ENCODE measurements at regions not wholly inside any gene's neighbourhood (a gene's known extent, or its start where the extent isn't known, plus 50 kb on each side); places are given as distances from the start of the nearest gene placed in this dataset.

DNA sequence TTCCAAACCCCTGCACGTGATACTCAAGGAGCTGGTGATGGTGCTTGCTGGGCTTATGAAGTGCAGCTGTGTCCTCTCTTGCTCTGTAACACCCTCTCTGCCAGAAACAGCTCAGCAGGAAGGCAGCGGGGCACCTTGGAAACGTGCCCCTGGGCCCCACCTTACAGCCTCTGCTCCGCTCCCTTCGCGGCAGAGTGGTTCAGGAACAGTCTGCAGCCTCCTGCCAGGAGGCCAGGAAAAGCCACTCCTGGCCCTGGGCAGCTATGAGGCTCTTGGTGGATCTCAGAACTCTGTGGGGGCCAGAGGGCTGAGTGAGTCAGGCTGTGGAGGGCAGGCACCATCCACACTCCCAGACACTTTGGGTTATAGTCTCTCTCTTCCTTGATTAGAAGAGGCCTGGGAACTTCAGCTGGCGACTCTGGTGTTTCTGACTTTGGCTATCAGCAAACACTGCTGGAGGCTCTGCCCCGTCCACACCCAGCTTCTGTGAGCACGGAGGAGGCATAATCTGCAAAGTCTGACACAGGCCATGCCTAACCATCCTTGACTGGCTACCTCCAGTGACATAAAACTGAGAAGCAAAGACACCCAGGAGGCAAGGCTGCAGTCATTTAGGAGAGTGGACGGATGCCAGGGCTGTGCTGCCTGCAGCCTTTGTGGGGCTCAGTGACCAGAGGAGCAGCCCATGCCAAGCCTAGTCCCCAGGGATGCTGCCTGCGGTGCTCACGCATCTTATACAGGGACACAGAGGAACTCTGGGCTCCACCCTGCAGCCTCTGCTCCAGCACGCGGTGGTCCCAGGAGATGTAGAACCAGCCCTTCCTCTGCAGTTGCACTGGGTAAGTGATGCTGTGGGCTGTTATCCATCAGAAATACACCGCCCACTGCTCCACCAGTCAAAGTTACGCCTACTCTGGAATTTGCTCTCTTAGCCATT lies 65.3 kb downstream of the METRNL start:
- Histone ChIP-seq H3K27ac (no peak overlapping the region), H3K4me3 (ENCODE audit: low read depth in 1 of 2, low read length in 1 of 2) (no peak overlapping the region), H3K27me3 (peaks cover 18% of the 10 kb centered on the region), H3K36me3 (no peaks in the 10 kb centered on the region), H3K9me3 (no peaks in the 10 kb centered on the region), H3K4me1 (ENCODE audit: control insufficient read depth in 1 of 2, insufficient read depth in 1 of 2, low read depth in 1 of 2, low read length in 1 of 2) (no peaks in the 10 kb centered on the region)
- TF ChIP-seq, protein P1, sequence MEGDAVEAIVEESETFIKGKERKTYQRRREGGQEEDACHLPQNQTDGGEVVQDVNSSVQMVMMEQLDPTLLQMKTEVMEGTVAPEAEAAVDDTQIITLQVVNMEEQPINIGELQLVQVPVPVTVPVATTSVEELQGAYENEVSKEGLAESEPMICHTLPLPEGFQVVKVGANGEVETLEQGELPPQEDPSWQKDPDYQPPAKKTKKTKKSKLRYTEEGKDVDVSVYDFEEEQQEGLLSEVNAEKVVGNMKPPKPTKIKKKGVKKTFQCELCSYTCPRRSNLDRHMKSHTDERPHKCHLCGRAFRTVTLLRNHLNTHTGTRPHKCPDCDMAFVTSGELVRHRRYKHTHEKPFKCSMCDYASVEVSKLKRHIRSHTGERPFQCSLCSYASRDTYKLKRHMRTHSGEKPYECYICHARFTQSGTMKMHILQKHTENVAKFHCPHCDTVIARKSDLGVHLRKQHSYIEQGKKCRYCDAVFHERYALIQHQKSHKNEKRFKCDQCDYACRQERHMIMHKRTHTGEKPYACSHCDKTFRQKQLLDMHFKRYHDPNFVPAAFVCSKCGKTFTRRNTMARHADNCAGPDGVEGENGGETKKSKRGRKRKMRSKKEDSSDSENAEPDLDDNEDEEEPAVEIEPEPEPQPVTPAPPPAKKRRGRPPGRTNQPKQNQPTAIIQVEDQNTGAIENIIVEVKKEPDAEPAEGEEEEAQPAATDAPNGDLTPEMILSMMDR (IDR thresholded peaks at IDR 0.05): no peak

DNA sequence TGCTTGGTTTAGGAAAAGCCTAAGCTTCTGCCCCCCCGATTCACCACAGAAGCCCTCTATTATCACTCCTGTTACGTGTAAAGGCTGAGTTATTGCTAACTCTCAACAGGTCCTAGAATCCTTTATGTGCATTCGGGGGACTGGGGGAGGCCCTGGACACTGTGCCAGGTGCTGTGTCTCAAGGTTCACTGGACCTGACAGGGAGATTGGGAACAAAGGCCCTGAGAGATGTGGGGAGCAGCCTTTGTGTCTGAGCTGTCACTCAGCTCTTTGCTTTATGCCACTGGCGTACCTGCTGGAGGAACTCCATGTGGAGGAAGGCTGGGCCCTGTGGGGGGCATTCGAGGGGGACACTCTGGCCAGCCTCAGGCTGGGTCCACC lies 65.9 kb downstream of the METRNL start:
- Histone ChIP-seq H3K27ac (no peak overlapping the region), H3K4me1 (ENCODE audit: control insufficient read depth in 1 of 2, insufficient read depth in 1 of 2, low read depth in 1 of 2, low read length in 1 of 2) (no peaks in the 10 kb centered on the region), H3K36me3 (no peaks in the 10 kb centered on the region), H3K9me3 (no peaks in the 10 kb centered on the region), H3K4me3 (ENCODE audit: low read depth in 1 of 2, low read length in 1 of 2) (no peak overlapping the region), H3K27me3 (peaks cover 18% of the 10 kb centered on the region)
- TF ChIP-seq, protein P1 (IDR thresholded peaks at IDR 0.05): no peak

- peaks cover 18% of the 10 kb centered on the region for H3K27me3 ChIP-seq
- H3K4me1 ChIP-seq (ENCODE audit: control insufficient read depth in 1 of 2, insufficient read depth in 1 of 2, low read depth in 1 of 2, low read length in 1 of 2): no peaks in the 10 kb centered on the region
- TF ChIP-seq, protein P1 (IDR thresholded peaks at IDR 0.05): no peak
- no peak overlapping the region for H3K4me3 ChIP-seq (ENCODE audit: low read depth in 1 of 2, low read length in 1 of 2)
- H3K27ac ChIP-seq: no peak overlapping the region
- H3K9me3 ChIP-seq: no peaks in the 10 kb centered on the region
- no peaks in the 10 kb centered on the region for H3K36me3 ChIP-seq
These were observed 66.4 kb downstream of the METRNL start for GRCh38 chr17:83145831-83146230.

DNA sequence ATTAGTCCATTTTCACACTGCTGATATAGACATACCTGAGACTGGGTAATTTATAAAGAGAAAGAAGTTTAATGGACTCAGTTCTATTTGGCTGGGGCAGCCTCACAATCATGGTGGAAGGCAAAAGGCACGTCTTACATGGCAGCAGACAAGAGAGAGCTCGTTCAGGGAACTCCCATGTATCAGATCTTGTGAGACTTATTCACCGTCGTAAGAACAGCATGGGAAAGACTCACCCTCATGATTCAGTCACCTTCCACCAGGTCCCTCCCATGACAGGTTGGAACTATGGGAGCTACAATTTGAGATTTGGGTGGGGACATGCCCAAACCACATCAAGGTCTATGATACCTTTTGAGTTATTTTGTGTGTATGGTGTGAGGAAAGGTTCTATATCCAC lies 66.9 kb downstream of the METRNL start:
- TF ChIP-seq, protein P1 (IDR thresholded peaks at IDR 0.05): no peak
- peaks cover 18% of the 10 kb centered on the region for H3K27me3 ChIP-seq
- no peak overlapping the region for H3K27ac ChIP-seq
- H3K9me3 ChIP-seq: no peaks in the 10 kb centered on the region
- no peaks in the 10 kb centered on the region for H3K4me1 ChIP-seq (ENCODE audit: control insufficient read depth in 1 of 2, insufficient read depth in 1 of 2, low read depth in 1 of 2, low read length in 1 of 2)
- H3K36me3 ChIP-seq: no peaks in the 10 kb centered on the region
- no peak overlapping the region for H3K4me3 ChIP-seq (ENCODE audit: low read depth in 1 of 2, low read length in 1 of 2)

DNA sequence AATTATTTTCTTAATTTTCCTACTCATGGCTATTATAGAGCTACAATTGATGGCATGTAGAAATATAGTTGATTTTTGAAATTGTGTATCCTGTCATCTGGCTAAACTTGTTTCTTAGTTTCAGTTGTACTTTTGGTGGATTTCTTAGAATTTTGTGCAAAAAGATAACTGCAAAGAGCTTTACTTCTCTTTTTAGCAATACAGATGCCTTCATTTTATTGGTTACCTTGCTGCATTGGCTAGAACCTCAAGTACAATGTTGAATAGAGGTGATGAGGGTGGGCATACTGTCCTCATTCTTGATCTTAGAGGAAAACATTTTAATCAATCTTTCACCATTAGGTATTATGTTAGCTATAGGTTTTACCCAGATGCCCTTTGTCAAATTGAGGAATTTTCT lies 67.9 kb downstream of the METRNL start:
- TF ChIP-seq, protein P1 (IDR thresholded peaks at IDR 0.05): no peak

More for the DNA sequence above, 67.9 kb downstream of the METRNL start:
- Histone ChIP-seq H3K36me3 (no peaks in the 10 kb centered on the region), H3K27ac (no peak overlapping the region), H3K4me1 (ENCODE audit: control insufficient read depth in 1 of 2, insufficient read depth in 1 of 2, low read depth in 1 of 2, low read length in 1 of 2) (no peaks in the 10 kb centered on the region), H3K4me3 (ENCODE audit: low read depth in 1 of 2, low read length in 1 of 2) (no peak overlapping the region), H3K27me3 (peaks cover 18% of the 10 kb centered on the region), H3K9me3 (no peaks in the 10 kb centered on the region)
